ENCODE measurements at regions not wholly inside any gene's neighbourhood (a gene's known extent, or its start where the extent isn't known, plus 50 kb on each side); places are given as distances from the start of the nearest gene placed in this dataset.
A peak's percentile ranks its signal among the peaks of the same experiment; 100 is the strongest.

- no CpG with 5 or more reads among the region's 7 CpGs for WGBS (ENCODE audit: insufficient coverage, insufficient read length)
- H3K36me3 ChIP-seq (ENCODE audit: control insufficient read depth, insufficient read depth, low read length), result no peaks in the 10 kb centered on the region
- no peak overlapping the region for H3K4me3 ChIP-seq (ENCODE audit: low read length)
- DNase-seq (ENCODE audit: low read depth, low spot score), result no peak
- no peaks in the 10 kb centered on the region for H3K27me3 ChIP-seq (ENCODE audit: control insufficient read depth, insufficient read depth, low read length)
- peaks cover 3% of the 10 kb centered on the region for H3K4me1 ChIP-seq (ENCODE audit: control insufficient read depth, insufficient read depth, low read length)
- no peak overlapping the region for H3K27ac ChIP-seq (ENCODE audit: low read length)
- no peaks in the 10 kb centered on the region for H3K9me3 ChIP-seq (ENCODE audit: control insufficient read depth, insufficient read depth, low read length)
Observed at GRCh38 chr5:175598774-175599173, 59.1 kb upstream of the HRH2 start.

GRCh38 chr5:175599210-175599609, 58.7 kb upstream of the HRH2 start:
- H3K4me3 ChIP-seq (ENCODE audit: low read length), result no peak overlapping the region
- DNase-seq (ENCODE audit: low read depth, low spot score), result no peak
- peaks cover 3% of the 10 kb centered on the region for H3K4me1 ChIP-seq (ENCODE audit: control insufficient read depth, insufficient read depth, low read length)
- no peaks in the 10 kb centered on the region for H3K27me3 ChIP-seq (ENCODE audit: control insufficient read depth, insufficient read depth, low read length)
- no peak overlapping the region for H3K27ac ChIP-seq (ENCODE audit: low read length)
- H3K36me3 ChIP-seq (ENCODE audit: control insufficient read depth, insufficient read depth, low read length), result no peaks in the 10 kb centered on the region
- no peaks in the 10 kb centered on the region for H3K9me3 ChIP-seq (ENCODE audit: control insufficient read depth, insufficient read depth, low read length)
- WGBS (ENCODE audit: insufficient coverage, insufficient read length), result no CpG with 5 or more reads among the region's 7 CpGs

GRCh38 chr5:175603987-175604739, 53.7 kb upstream of the HRH2 start:
- H3K4me1 ChIP-seq (ENCODE audit: control insufficient read depth, insufficient read depth, low read length), result no peaks in the 10 kb centered on the region
- DNase-seq (ENCODE audit: low read depth, low spot score), result no peak
- H3K9me3 ChIP-seq (ENCODE audit: control insufficient read depth, insufficient read depth, low read length), result peaks cover 2% of the 10 kb centered on the region; the same call in 1 of the 2 replicates
- no peak overlapping the region for H3K4me3 ChIP-seq (ENCODE audit: low read length)
- no peaks in the 10 kb centered on the region for H3K27me3 ChIP-seq (ENCODE audit: control insufficient read depth, insufficient read depth, low read length)
- H3K36me3 ChIP-seq (ENCODE audit: control insufficient read depth, insufficient read depth, low read length), result no peaks in the 10 kb centered on the region
- peak overlapping the region; percentile 31 for H3K27ac ChIP-seq (ENCODE audit: low read length)
- WGBS (ENCODE audit: insufficient coverage, insufficient read length), result no CpG with 5 or more reads among the region's 4 CpGs

GRCh38 chr5:175606409-175606808, 51.5 kb upstream of the HRH2 start:
- H3K27me3 ChIP-seq (ENCODE audit: control insufficient read depth, insufficient read depth, low read length), result no peaks in the 10 kb centered on the region
- peaks cover 2% of the 10 kb centered on the region; the same call in 1 of the 2 replicates for H3K9me3 ChIP-seq (ENCODE audit: control insufficient read depth, insufficient read depth, low read length)
- H3K4me3 ChIP-seq (ENCODE audit: low read length), result no peak overlapping the region
- no peak for DNase-seq (ENCODE audit: low read depth, low spot score)
- no CpG with 5 or more reads among the region's 3 CpGs for WGBS (ENCODE audit: insufficient coverage, insufficient read length)
- no peaks in the 10 kb centered on the region for H3K36me3 ChIP-seq (ENCODE audit: control insufficient read depth, insufficient read depth, low read length)
- no peaks in the 10 kb centered on the region for H3K4me1 ChIP-seq (ENCODE audit: control insufficient read depth, insufficient read depth, low read length)
- H3K27ac ChIP-seq (ENCODE audit: low read length), result no peak overlapping the region
